SK-N-SH (cell line): ENCODE measurements at regions not wholly inside any gene's neighbourhood (a gene's known extent, or its start where the extent isn't known, plus 50 kb on each side); places are given as distances from the start of the nearest gene placed in this dataset.

Experiments
- CTCF ChIA-PET: fragments of 300-600, 350-600 bp; formaldehyde crosslinking; extraction: SDS; loops from one replicate; lab custom pipeline; 2021; lab: Yijun Ruan, JAX
- POLR2A ChIA-PET: fragments of 350-600 bp; sonication (Branson Sonifier 250); formaldehyde crosslinking; extraction: SDS; loops from one replicate; lab custom pipeline; 2020; ENCODE audit warnings: antibody characterized with exemption, inconsistent platforms; lab: Yijun Ruan, JAX
- DNase-seq: peaks from one replicate; pipeline ENCODE4 v3.0.0; 2012
- H2AFZ ChIP-seq: fragments of 200-600 bp; sonication (generic); 2 replicates; pipeline ENCODE4 v1.8.1; 2016; ENCODE audit warnings: antibody characterized with exemption, mild to moderate bottlenecking, low read depth
- H3F3A ChIP-seq: fragments of 200-600 bp; sonication (generic); replicated peaks from 2 replicates; pipeline ENCODE3; 2016; ENCODE audit warnings: antibody characterized with exemption, mild to moderate bottlenecking; ENCODE audit not compliant: insufficient read depth
- H3K27ac ChIP-seq, 2 experiments: fragments of 200-500 bp in 1 of 2; fragments of 200-600 bp in 1 of 2; sonication (Bioruptor generic) in 1 of 2; sonication (generic), shearing (Covaris generic) in 1 of 2; 2 replicates each; pipeline versions ENCODE4 v1.5.1 to v1.6.1; 2014 to 2016; ENCODE audit warnings: low read depth in 2 of 2, inconsistent platforms in 1 of 2, low read length in 1 of 2, mild to moderate bottlenecking in 1 of 2, mixed read lengths in 1 of 2
- H3K27me3 ChIP-seq: fragments of 200-600 bp; sonication (generic), shearing (Covaris generic); 2 replicates; pipeline ENCODE4 v1.6.1; 2016; ENCODE audit warnings: mixed run types; ENCODE audit not compliant: insufficient read depth
- H3K36me3 ChIP-seq, 2 experiments: fragments of 200-500 bp in 1 of 2; fragments of 200-600 bp in 1 of 2; sonication (Bioruptor generic) in 1 of 2; sonication (generic) in 1 of 2; replicated peaks in 1 of 2; 2 replicates each; pipeline versions ENCODE3 to v1.5.1; 2014 to 2016; ENCODE audit warnings: low read length in 1 of 2, mild to moderate bottlenecking in 1 of 2; ENCODE audit not compliant: insufficient read depth in 2 of 2, control insufficient read depth in 1 of 2
- H3K4me1 ChIP-seq, 2 experiments: fragments of 200-500 bp in 1 of 2; fragments of 200-600 bp in 1 of 2; sonication (Bioruptor generic) in 1 of 2; sonication (generic), shearing (Covaris generic) in 1 of 2; 2 replicates each; pipeline versions ENCODE4 v1.5.1 to v1.6.1; 2014 to 2016; ENCODE audit warnings: low read depth in 1 of 2, low read length in 1 of 2, mixed run types in 1 of 2; ENCODE audit not compliant: insufficient read depth in 2 of 2, control insufficient read depth in 1 of 2
- H3K4me2 ChIP-seq: fragments of 200-600 bp; sonication (generic), shearing (Covaris generic); 2 replicates; pipeline ENCODE4 v1.6.1; 2017; ENCODE audit warnings: mixed run types
- H3K4me3 ChIP-seq, 2 experiments: fragments of 200-500 bp in 1 of 2; fragments of 200-600 bp in 1 of 2; sonication (Bioruptor generic) in 1 of 2; sonication (generic), shearing (Covaris generic) in 1 of 2; 2 replicates each; pipeline versions ENCODE4 v1.5.1 to v1.8.1; 2014 to 2016; ENCODE audit warnings: low read depth in 2 of 2, inconsistent platforms in 1 of 2, low read length in 1 of 2, mild to moderate bottlenecking in 1 of 2, mixed read lengths in 1 of 2, moderate library complexity in 1 of 2
- H3K79me2 ChIP-seq: fragments of 200-600 bp; sonication (generic); 2 replicates; pipeline ENCODE4 v1.8.1; 2017; ENCODE audit warnings: mild to moderate bottlenecking; ENCODE audit not compliant: insufficient read depth
- H3K9ac ChIP-seq: fragments of 200-600 bp; sonication (generic); 2 replicates; pipeline ENCODE4 v1.6.1; 2017; ENCODE audit warnings: mixed run types
- H3K9me2 ChIP-seq: fragments of 200-600 bp; sonication (generic); 2 replicates; pipeline ENCODE4 v1.6.1; 2017; ENCODE audit warnings: mixed run types
- H3K9me3 ChIP-seq: fragments of 200-600 bp; sonication (generic); 2 replicates; pipeline ENCODE4 v1.6.1; 2017; ENCODE audit warnings: mixed run types, mild to moderate bottlenecking, moderate library complexity
- H4K20me1 ChIP-seq: fragments of 200-600 bp; sonication (generic); 2 replicates; pipeline ENCODE4 v1.6.1; 2017; ENCODE audit warnings: mild to moderate bottlenecking, mixed run types; ENCODE audit not compliant: insufficient read depth
- CHD2 ChIP-seq: fragments of 150-350 bp; IDR thresholded peaks from 2 replicates; pipeline ENCODE4 v1.6.1; 2018; ENCODE audit warnings: low read length; ENCODE audit not compliant: partially characterized antibody
- ELF1 ChIP-seq: IDR thresholded peaks from 2 replicates; pipeline ENCODE4 v1.4.0; 2012
- EZH2phosphoT487 ChIP-seq: fragments of 200-600 bp; sonication (generic); IDR thresholded peaks from 2 replicates; pipeline ENCODE4 v1.6.1; 2017; ENCODE audit warnings: low read depth, mixed run types, mild to moderate bottlenecking, antibody characterized with exemption, moderate library complexity, borderline replicate concordance
- FOXJ3 ChIP-seq: sonication (generic); formaldehyde crosslinking; IDR thresholded peaks from 2 replicates; pipeline ENCODE4 v1.5.1; 2020; ENCODE audit warnings: mild to moderate bottlenecking, missing genetic modification reagents
- FOXM1 ChIP-seq: IDR thresholded peaks from 2 replicates; pipeline ENCODE4 v1.4.0; 2012; ENCODE audit warnings: low read depth, mild to moderate bottlenecking
- GATA2 ChIP-seq: sonication (generic); formaldehyde crosslinking; IDR thresholded peaks from 2 replicates; pipeline ENCODE4 v1.5.0; 2020; ENCODE audit warnings: mild to moderate bottlenecking, missing genetic modification reagents
- JUND ChIP-seq: IDR thresholded peaks from 2 replicates; pipeline ENCODE4 v1.4.0; 2012
- MEF2A ChIP-seq: IDR thresholded peaks from 2 replicates; pipeline ENCODE4 v1.4.0; 2012; ENCODE audit warnings: low read depth, borderline replicate concordance
- NFIC ChIP-seq: IDR thresholded peaks from 2 replicates; pipeline ENCODE4 v1.4.0; 2012; ENCODE audit warnings: borderline replicate concordance
- NRF1 ChIP-seq: IDR thresholded peaks from 2 replicates; pipeline ENCODE4 v1.6.1; 2012; ENCODE audit warnings: low read depth, mild to moderate bottlenecking, low read length
- RAD21 ChIP-seq: IDR thresholded peaks from 2 replicates; pipeline ENCODE4 v1.6.1; 2012; ENCODE audit warnings: mild to moderate bottlenecking, low read length
- RFX5 ChIP-seq: IDR thresholded peaks from 2 replicates; pipeline ENCODE4 v1.6.1; 2012; ENCODE audit warnings: mild to moderate bottlenecking, improper control_type of control experiment, low read length
- RXRA ChIP-seq: IDR thresholded peaks from 2 replicates; pipeline ENCODE4 v1.4.0; 2012; ENCODE audit warnings: low read depth, mild to moderate bottlenecking, borderline replicate concordance
- SIN3A ChIP-seq: IDR thresholded peaks from 2 replicates; pipeline ENCODE4 v1.6.1; 2012; ENCODE audit warnings: low read depth, mild to moderate bottlenecking, low read length, moderate library complexity, borderline replicate concordance
- TCF12 ChIP-seq: IDR thresholded peaks from 2 replicates; pipeline ENCODE4 v1.4.0; 2012
- WGBS: methylation state at CpG from one replicate; pipeline ENCODE4 v1.1.6; 2017; ENCODE audit warnings: low lambda C conversion rate; 5-methylcytosine and 5-hydroxymethylcytosine counted together
- TF ChIP-seq, protein P1 (sequence below): IDR thresholded peaks from 2 replicates; pipeline ENCODE4; 2012
- TF ChIP-seq, protein P2 (sequence below): fragments of 150-350 bp; IDR thresholded peaks from 2 replicates; pipeline ENCODE4 v1.6.1; 2017; ENCODE audit warnings: antibody characterized with exemption, low read length, low read depth, borderline replicate concordance
- TF ChIP-seq, protein P3 (sequence below): IDR thresholded peaks from 2 replicates; pipeline ENCODE4 v1.6.1; 2012; ENCODE audit warnings: mild to moderate bottlenecking, low read depth, low read length, moderate library complexity
- TF ChIP-seq, protein P4 (sequence below): IDR thresholded peaks from 2 replicates; pipeline ENCODE4 v1.4.0; 2012; ENCODE audit warnings: low read depth, borderline replicate concordance

DNA sequence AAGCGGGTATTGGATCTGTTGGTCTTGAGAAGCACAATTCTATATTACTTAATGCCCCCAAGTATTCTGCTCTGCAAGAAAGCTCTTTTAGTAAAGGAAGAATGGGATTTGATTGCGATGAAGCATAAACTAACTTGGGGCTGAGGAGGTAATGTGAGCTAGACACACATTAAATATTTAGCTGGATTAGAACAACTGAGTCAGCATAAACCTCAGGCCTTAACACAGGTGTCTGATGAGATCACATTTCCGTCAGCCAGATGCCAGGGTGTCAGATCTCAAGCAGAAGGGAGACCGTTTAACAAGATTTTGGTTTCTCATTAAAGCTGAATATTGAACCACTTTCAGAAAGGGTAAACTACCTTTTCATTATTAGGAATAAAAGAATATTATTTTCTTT is 94.5 kb downstream of the GYPC start:
- Histone ChIP-seq H3K9me3 (no peaks in the 10 kb centered on the region), H3K9ac (no peak overlapping the region), H3K4me3 (no peak overlapping the region), H3K27ac (no peak overlapping the region), H2AFZ (no peak overlapping the region), H4K20me1 (no peaks in the 10 kb centered on the region), H3K27me3 (no peaks in the 10 kb centered on the region), H3K9me2 (no peaks in the 10 kb centered on the region), H3K36me3 (no peaks in the 10 kb centered on the region), H3K79me2 (no peaks in the 10 kb centered on the region), H3K4me2 (no peak overlapping the region), H3K4me1 (no peaks in the 10 kb centered on the region), H3F3A (no peaks in the 10 kb centered on the region)
- POLR2A ChIA-PET = no interaction called here
- no peak for DNase-seq
- TF ChIP-seq, protein P1, sequence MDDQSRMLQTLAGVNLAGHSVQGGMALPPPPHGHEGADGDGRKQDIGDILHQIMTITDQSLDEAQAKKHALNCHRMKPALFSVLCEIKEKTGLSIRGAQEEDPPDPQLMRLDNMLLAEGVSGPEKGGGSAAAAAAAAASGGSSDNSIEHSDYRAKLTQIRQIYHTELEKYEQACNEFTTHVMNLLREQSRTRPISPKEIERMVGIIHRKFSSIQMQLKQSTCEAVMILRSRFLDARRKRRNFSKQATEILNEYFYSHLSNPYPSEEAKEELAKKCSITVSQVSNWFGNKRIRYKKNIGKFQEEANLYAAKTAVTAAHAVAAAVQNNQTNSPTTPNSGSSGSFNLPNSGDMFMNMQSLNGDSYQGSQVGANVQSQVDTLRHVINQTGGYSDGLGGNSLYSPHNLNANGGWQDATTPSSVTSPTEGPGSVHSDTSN = no peak
- no peak for TF ChIP-seq RFX5
- TF ChIP-seq NFIC = no peak
- no peak for TF ChIP-seq CHD2
- TF ChIP-seq SIN3A = no peak
- no peak for TF ChIP-seq RAD21
- TF ChIP-seq FOXM1 = no peak
- TF ChIP-seq ELF1 = no peak
- TF ChIP-seq EZH2phosphoT487 = no peak
- no peak for TF ChIP-seq MEF2A
- no peak for TF ChIP-seq GATA2
- TF ChIP-seq, protein P2, sequence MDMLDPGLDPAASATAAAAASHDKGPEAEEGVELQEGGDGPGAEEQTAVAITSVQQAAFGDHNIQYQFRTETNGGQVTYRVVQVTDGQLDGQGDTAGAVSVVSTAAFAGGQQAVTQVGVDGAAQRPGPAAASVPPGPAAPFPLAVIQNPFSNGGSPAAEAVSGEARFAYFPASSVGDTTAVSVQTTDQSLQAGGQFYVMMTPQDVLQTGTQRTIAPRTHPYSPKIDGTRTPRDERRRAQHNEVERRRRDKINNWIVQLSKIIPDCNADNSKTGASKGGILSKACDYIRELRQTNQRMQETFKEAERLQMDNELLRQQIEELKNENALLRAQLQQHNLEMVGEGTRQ = no peak
- CTCF ChIA-PET = interaction anchor here (0.9 kb wide), 1 partner anchor 116 kb away, joined by 3 read pairs; no protein-coding TSS in a partner anchor
- 22% methylated on average over 4 of the region's 4 CpGs for WGBS

DNA sequence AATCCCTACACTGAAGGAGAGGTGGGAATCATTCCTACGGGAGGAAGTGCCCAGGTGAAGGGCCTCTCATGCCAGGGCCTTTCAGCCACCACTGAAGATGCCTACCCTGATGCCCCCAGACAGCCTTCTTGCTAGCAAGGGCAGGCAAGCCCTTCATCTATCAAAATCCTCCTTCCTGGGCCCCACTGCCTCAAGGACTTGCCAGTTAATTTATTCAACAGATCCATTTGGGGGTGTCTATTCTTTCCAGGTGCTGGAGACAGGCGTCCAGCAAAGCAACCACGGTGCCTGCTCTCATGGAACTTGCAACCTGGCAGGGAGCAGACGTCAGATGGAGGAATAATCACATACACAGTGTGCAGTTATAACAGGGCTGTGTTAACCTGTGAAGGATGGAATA is 95.5 kb downstream of the GYPC start:
- CTCF ChIA-PET = no interaction called here
- no peaks in the 10 kb centered on the region for H3K27me3 ChIP-seq

More for the DNA sequence above, 95.5 kb downstream of the GYPC start:
- Histone ChIP-seq H3K36me3 (no peaks in the 10 kb centered on the region), H3K9me3 (no peaks in the 10 kb centered on the region), H3K4me2 (no peak overlapping the region), H3F3A (no peaks in the 10 kb centered on the region), H4K20me1 (no peaks in the 10 kb centered on the region), H3K79me2 (no peaks in the 10 kb centered on the region)
- POLR2A ChIA-PET = no interaction called here
- no peak for DNase-seq
- WGBS = 4% methylated on average over 4 of the region's 4 CpGs
- TF ChIP-seq FOXM1 = no peak
- TF ChIP-seq FOXJ3 (CRISPR knock-in tag) = no peak
- TF ChIP-seq, protein P1 = no peak
- TF ChIP-seq, protein P3, sequence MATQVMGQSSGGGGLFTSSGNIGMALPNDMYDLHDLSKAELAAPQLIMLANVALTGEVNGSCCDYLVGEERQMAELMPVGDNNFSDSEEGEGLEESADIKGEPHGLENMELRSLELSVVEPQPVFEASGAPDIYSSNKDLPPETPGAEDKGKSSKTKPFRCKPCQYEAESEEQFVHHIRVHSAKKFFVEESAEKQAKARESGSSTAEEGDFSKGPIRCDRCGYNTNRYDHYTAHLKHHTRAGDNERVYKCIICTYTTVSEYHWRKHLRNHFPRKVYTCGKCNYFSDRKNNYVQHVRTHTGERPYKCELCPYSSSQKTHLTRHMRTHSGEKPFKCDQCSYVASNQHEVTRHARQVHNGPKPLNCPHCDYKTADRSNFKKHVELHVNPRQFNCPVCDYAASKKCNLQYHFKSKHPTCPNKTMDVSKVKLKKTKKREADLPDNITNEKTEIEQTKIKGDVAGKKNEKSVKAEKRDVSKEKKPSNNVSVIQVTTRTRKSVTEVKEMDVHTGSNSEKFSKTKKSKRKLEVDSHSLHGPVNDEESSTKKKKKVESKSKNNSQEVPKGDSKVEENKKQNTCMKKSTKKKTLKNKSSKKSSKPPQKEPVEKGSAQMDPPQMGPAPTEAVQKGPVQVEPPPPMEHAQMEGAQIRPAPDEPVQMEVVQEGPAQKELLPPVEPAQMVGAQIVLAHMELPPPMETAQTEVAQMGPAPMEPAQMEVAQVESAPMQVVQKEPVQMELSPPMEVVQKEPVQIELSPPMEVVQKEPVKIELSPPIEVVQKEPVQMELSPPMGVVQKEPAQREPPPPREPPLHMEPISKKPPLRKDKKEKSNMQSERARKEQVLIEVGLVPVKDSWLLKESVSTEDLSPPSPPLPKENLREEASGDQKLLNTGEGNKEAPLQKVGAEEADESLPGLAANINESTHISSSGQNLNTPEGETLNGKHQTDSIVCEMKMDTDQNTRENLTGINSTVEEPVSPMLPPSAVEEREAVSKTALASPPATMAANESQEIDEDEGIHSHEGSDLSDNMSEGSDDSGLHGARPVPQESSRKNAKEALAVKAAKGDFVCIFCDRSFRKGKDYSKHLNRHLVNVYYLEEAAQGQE = no peak
- no peak for TF ChIP-seq RXRA
- no peak for TF ChIP-seq NRF1
- TF ChIP-seq, protein P4, sequence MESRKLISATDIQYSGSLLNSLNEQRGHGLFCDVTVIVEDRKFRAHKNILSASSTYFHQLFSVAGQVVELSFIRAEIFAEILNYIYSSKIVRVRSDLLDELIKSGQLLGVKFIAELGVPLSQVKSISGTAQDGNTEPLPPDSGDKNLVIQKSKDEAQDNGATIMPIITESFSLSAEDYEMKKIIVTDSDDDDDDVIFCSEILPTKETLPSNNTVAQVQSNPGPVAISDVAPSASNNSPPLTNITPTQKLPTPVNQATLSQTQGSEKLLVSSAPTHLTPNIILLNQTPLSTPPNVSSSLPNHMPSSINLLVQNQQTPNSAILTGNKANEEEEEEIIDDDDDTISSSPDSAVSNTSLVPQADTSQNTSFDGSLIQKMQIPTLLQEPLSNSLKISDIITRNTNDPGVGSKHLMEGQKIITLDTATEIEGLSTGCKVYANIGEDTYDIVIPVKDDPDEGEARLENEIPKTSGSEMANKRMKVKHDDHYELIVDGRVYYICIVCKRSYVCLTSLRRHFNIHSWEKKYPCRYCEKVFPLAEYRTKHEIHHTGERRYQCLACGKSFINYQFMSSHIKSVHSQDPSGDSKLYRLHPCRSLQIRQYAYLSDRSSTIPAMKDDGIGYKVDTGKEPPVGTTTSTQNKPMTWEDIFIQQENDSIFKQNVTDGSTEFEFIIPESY = no peak
- TF ChIP-seq RFX5 = no peak
- TF ChIP-seq JUND = no peak
- no peak for TF ChIP-seq ELF1
- no peak for TF ChIP-seq MEF2A
- TF ChIP-seq TCF12 = no peak
- TF ChIP-seq, all 33 proteins: peak for 0
- Histone ChIP-seq H3K4me1 (no peaks in the 10 kb centered on the region), H3K27ac (no peak overlapping the region), H3K9ac (no peak overlapping the region), H2AFZ (no peak overlapping the region), H3K9me2 (no peaks in the 10 kb centered on the region), H3K4me3 (no peak overlapping the region)
